Putamen (tissue), 1 donor: ENCODE measurements at regions not wholly inside any gene's neighbourhood (a gene's known extent, or its start where the extent isn't known, plus 50 kb on each side); places are given as distances from the start of the nearest gene placed in this dataset.
"Not testable (repeated sequence)": the region's sequence is repeated elsewhere in the genome, so short reads cannot be mapped to it uniquely, and the experiment has no call there.

ENCODE experiments used
- DNase-seq: peaks from one replicate; pipeline ENCODE4 v3.0.0-alpha.2; 2016; ENCODE audit warnings: low spot score

DNA sequence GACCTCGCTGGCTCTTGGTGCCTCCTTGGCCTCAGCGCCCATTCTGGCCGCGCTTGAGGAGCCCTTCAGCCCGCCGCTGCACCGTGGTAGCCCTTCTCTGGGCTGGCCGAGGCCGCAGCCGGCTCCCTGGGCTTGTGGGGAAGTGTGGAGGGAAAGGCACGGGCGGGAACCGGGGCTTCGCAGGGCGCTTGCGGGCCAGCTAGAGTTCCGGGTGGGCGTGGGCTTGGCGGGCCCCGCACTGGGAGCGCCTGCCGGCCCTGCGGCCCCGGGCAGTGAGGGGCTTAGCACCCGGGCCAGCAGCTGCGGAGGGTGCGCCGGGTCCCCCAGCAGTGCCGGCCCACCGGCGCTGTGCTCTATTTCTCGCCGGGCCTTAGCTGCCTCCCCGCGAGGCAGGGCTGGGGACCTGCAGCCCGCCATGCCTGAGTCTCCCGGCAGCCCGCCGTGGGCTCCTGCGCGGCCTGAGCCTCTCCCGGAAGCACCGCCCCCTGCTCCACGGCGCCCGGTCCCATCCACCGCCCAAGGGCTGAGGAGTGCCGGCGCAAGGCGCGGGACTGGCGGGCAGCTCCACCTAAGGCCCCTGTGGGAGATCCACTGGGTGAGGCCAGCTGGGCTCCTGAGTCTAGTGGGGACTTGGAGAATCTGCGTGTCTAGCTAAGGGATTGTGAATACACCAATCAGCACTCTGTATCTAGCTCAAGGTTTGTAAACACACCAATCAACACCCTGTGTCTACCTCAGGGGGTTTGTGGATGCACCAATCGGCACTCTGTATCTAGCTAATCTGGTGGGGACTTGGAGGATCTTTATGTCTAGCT lies 141.1 kb downstream of the SLCO4C1 start:
- DNase-seq: not testable (repeated sequence)

DNA sequence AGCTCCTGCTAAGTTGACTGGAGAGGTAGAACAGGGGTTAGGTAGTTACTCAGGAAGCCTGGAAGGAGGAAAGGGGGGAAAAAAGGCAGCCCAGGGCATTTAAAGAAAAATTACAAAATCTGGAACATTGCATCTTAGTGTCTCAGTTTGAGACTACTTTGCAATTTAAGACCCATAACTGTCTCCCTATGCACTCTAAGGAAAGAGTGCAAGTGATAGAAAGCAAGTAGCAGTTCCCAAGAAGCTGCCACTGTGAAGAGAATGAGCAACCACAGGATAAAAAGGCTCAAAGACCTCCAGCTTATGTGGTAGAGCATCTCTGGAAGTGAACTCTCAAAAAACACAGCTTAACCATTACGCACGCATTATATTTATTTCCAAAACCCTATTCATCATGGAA lies 141.8 kb downstream of the SLCO4C1 start:
- DNase-seq: no peak

DNA sequence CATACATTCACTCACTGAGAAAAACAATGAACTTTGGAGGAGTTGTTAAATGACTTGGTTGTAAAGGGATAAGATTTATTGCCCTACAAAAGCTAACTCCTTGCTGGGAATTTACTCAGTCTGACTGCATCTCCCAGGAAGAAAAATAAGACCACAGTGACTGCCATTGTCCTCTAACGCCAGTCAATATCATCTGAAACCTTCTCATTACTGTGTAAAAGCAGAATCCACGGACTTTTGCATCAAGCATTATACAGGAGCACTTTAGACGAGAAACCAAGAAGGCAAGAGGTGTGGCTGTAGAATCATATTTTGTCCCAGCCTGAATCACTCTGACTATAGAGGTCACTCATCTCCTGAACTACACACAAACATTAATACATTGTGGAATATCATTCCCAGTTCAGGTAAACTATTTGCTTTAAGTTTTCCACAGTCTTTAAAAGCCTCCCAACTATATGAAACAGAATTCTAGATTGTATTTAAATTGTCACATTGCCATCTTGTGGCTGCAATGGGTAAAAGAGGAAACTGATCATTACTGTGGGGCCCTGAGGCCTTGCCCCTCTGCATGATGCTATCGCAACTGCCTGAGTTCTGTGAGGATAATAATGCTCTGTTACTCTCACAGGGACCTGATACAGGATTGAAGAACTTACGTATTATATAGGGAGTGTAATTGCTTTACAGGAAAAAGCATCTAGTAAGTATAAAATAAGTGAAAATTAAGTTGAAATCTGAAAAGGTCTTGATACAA lies 142.9 kb downstream of the SLCO4C1 start:
- DNase-seq: peak; percentile 14

DNA sequence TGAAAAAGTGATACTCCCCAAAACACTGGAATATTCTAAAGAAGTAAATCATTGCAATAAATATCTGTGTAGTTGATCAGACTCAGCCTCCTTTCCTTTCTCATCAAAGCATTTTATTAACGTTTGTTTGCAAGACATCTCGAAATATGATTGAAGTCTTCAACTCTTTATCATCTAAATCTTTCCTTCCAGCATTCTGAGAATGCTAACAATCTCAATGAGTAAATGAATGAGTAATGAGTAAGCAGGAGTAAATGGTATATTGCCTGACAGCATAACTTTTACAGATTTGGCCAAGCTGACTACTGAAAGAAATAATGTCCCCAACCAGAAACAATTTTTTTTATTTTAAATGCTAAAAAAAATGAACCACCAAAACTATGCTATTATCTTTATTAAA lies 157.1 kb downstream of the SLCO4C1 start:
- no peak for DNase-seq

DNA sequence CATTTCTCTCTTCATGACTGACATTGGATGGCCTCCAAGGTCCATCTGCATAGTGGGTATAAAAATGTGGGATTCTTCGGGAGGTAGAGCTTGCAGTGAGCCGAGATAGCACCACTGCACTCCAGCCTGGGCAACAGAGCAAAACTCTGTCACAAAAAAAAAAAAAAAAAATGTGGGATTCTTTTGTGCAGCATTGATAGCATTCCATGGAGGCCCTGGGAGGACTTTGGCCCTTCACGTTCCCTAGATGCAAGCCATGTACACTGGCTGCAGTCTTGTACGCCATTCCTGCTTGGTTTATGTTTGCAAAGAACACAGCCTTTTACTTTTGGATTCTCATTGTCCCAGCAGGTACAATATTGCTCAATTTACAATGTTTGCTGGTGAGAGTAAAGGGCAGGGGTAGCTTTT lies 157.8 kb downstream of the SLCO4C1 start:
- DNase-seq: no peak

DNA sequence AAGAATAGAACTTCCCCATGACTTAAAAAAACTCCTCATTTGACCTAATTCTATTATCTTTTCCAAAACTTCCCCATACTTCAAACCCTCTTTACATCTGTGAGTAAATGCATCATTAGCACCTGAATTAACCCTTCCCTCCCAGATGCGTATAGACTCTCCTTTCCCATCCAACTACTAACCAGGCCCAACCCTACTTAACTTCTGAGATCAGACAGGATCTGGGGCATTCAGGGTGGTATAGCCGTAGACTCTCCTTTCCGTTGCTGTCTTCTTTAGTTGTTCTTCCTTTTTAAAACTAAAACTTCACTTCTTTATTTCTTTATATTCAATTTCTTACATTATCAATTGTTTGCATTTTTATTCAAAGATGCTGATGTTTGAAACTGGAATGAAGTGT lies 165.2 kb downstream of the SLCO4C1 start:
- no peak for DNase-seq

DNA sequence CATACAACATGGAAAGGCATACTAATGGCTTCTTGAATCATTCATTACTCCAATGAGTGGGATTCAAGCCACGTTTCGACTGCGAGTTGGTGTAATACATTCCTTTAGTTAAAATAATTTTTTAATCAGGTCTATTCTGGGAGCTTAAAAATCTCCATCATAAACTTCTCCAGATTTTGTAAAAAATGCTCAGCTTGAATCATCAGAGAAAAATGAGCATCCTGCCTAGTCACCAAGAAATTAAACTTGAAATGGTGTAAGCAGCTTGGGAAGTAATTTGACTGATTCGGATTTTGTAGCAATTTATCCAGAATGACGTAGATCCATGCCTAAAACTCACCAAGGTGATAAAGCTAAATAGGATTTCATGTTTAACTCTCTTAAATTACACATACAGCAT lies 165.7 kb downstream of the SLCO4C1 start:
- DNase-seq: no peak

DNA sequence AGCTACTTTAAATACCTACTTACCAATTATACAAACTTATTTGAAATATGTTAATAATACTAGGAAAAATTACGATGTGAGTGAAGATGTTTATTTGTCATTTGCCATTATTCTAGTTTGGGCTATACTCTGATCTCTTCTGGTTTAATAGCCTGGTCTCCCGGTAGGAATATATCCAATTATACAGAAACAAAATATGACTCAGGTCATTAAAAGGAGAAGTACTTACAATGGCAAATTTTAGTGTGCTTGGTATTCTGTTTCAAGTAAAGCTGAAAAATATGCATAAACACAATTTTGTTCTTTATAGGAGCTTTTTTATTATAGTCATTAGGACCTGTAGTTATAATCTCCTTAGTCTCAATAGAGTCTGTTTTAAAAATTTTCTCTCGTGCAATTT lies 176.8 kb downstream of the SLCO4C1 start:
- DNase-seq: no peak

DNA sequence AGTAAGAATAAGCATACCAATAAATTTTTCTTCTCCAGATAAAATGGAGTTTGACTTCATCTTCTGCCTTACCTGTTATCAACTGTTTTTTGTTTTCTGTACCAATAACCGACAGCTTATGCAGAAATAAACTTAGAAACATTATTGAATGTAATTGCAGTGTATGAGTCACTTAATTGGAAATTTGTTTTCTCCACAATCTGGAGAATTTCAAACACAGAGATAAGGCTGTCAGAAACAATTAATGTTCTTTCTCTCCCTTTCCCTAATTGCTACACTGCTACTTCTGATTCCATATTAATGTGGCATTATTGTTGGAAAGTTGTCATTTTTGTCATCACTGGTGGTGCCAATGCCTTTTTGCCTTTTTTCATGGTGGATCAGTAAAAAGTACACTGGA lies 180.3 kb downstream of the SLCO4C1 start:
- DNase-seq: no peak

DNA sequence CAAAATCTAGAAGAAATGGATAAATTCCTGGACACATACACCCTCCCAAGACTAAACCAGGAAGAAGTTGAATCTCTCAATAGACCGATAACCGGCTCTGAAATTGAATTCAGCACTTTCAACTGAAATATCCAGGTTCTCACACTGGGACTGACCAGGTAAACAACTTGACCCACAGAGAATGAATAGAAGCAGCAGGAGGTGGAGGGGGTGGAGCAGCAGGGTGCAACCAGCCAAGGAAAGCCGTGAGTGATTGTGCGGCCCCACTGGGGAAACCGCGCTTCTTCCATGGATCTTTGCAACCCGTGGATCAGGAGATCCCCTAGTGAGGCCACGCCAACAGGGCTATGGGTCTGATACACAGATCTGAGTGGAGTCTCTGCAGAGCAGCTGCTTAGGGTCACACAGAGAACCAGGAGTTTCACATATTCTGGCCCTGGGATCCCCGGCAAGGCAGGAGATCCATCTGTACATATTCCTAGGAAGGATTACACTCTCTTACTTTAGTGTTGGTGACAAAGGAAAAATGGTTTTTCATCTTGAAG lies 181.5 kb downstream of the SLCO4C1 start:
- DNase-seq: no peak

DNA sequence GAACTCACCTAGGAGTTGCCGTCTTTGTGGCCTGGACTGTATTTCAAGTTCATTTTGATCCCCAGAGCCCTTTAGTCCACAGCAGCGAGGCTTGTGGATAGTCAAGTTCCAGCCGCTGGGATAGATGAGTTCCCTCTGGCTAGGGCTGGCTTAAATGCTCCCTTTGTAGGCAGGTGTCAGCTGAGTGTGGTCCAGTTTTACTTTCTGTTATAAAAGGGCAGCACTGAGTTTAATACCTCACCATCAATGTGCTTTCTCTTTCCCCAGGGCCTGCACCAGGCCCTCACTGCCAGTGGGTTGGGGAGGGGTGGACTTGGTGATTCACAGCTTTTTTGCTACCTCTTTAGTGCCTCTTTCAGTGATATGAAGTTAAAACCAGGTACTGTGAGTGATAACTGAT lies 188.2 kb downstream of the SLCO4C1 start:
- no peak for DNase-seq

DNA sequence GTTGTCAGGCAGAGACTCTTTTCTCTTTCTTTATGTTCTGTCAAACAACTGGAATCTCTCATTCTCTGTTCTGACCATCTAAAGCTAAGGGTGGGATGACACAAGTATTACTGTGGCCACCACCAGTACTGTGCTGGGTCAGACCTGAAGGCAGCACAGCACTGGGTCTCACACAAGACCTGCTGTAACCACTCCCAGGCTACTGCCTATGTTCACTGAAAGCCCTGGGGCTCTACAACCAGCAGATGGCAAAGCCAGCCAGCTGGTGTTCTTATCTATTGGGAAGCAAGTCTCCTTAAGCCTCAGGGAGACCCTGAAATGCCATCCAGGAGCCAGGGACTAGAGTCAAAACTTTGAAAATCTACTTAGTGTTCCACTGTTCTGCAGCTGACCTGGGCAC lies 189.5 kb downstream of the SLCO4C1 start:
- no peak for DNase-seq

DNA sequence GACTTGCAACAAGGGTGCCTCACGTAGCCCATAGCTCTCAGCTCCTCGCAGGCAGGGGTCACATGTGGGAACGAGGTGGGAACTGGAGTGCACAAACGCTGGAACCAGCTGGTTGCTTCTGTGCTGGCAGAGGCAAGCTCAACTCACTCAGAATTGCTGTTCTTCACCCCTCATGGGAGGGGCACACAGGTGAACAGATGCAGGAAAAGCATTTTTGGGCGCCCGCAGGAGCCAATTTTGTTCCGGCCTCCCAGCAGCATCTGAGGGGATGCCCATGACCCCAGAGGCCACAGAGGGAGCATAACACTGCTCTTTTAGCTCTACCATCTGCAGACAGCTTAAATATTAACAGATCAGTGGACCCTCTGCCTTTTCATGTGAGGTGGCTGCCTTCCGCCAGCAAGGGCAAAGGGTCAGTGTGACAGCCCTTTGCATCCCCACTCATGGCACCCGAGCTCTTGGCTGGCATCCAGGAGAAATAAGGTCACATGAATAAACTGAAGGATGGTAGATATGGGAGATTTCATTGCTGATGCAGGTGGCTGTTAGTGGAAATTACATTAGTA lies 196.2 kb downstream of the SLCO4C1 start:
- no peak for DNase-seq

DNA sequence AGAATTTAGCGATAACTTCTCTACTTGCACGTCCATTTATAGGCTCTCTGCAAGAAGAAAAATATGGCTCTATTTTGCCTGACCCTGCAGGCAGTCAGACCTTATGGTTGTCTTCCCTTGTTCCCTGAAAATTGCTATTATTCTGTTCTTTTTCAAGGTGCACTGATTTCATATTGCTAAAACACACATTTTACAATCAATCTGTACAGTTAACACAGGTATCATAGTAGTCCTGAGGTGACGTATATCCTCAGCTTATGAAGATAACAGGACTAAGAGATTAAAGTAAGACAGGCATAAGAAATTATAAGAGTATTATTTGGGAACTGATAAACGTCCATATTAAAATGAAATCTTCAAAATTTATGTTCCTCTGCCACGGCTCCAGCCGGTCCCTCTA lies 197.0 kb downstream of the SLCO4C1 start:
- DNase-seq: not testable (repeated sequence)

DNA sequence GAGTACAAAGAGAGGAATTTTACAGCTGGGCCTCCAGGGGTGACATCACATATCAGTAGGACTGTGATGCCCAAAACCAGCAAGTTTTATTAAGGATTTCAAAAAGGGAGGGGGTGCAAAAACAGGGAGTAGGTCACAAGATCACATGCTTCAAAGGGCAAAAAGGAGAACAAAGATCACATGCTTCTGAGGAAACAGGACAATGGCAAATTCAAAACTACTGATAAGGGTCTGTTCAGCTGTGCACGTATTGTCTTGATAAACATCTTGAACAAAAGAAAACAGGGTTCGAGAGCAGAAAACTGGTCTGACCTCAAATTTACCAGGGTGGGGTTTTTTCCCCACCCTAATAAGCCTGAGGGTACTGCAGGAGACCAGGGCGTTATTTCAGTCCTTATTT lies 197.5 kb downstream of the SLCO4C1 start:
- not testable (repeated sequence) for DNase-seq

DNA sequence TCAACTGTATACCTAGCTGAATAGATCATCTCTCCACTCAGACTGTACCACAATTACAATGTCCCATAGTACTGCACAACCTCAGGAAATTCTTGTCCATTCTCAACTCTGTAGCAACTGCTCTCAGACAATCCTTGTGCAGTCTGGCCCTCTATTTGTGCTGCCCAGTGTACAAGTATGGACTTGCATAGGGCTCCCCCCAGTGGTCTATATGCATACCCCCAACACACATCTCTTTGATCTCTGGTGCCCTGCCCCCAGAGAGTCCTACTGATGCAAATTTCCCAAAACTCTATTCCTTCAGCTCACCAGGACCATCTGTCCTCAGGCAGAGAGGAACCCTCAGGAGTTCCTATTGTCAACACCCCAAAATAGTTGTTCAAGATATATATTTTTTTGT lies 205.3 kb downstream of the SLCO4C1 start:
- DNase-seq: no peak

DNA sequence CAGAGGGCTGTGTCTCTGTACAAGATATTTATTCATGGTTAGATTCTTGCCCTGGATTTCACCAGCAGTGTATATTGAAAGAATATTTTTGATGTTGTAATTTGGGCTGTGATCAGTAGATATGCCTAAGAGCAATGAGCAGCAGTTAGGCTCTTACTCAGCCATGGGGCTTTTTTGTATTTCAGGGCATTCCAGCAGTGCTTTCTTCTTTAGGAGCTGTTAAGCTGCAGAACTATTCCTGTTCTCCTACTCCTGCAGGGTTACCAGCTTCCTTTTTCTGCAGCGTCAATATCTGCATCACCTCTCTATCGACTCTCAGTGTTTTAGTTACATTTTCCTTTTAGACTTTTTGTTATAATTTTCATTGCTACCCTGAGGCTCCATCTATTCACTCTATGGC lies 206.2 kb downstream of the SLCO4C1 start:
- no peak for DNase-seq

DNA sequence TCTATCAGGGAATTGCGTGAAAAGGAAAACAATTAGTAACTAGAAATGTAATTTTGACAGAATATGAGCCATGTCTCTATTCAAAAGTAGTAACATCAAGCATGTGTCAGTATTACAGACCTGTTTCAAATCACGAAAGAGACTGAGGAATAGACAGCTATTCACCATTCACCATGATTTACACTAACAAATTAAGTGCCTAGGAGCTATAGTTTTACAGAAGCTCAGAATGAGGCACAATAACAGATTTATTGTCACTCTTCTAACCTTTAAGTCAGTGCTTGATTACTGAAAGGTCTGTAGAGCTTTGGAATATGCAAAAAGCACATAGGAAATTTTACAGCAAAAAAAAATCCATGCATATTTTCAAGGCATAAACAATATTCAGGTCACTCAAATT lies 208.2 kb downstream of the SLCO4C1 start:
- DNase-seq: no peak

DNA sequence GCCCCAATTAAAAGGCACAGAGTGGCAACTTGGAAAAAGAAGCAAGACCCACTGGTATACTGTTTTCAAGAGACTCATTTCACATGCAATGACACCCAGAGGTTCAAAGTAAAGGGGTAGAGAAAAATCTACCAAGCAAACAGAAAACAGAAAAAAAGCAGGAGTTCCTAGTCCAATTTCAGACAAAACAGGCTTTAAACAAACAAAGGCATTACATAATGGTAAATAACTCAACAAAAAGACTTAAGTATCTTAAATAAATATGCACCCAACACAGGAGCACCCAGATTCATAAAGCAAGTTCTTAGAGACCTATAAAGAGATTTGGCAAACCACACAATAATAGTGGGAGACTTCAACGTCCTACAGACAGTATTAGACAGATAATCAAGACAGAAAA lies 215.8 kb downstream of the SLCO4C1 start:
- DNase-seq: no peak

DNA sequence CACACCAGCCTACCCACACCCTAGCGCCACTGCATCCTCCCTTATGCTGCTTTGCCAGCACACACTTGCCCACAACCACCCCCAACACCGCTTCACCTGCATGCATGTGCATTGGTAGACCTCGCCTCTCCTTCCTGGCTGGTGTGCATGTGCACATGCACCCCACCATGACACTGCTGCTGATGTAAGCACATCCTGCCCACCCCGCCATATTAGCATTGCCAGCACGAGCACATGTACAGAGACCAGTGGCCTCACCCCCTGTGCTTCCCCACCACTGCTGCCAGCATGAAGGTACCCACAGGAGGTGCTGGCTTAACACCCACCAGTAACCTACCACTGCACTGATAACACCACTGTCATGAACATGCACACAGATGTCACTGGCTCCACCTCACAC lies 218.2 kb downstream of the SLCO4C1 start:
- no peak for DNase-seq

DNA sequence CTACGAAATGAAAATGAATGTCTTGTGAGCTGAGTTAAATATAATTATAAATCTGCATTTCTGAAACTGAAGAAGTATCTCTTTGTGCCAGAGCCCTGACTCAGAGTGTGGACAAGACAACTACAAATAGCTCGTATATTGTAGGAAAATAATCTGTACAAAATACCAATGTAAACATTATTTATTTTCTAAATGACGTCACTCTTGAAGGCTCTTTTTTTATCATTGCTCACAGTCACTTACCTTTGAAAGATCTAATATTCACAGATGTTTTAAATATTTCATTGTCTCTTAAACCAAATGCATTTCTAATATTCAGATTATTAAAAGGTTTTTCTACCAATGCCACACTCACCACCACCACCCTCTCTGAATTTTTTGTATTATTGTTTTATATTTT lies 226.1 kb downstream of the SLCO4C1 start:
- no peak for DNase-seq

DNA sequence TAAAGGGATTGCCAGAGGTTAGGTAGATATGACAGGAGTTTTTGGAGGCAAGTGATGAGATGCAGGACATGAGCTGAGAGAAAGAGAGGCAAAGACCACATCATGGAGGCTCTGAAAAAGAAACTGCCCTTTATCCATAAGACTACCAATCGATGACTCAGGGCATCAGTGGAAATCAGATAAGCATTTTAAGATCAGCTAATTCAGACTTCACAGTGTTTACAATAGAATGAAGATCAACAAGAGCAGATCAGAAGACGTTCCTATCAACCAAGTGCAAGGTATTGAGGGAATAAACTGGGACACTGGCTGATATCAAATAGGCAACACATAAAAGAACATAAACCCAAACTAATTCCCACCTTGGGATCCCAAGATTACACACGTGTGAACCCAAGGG lies 227.2 kb downstream of the SLCO4C1 start:
- no peak for DNase-seq

DNA sequence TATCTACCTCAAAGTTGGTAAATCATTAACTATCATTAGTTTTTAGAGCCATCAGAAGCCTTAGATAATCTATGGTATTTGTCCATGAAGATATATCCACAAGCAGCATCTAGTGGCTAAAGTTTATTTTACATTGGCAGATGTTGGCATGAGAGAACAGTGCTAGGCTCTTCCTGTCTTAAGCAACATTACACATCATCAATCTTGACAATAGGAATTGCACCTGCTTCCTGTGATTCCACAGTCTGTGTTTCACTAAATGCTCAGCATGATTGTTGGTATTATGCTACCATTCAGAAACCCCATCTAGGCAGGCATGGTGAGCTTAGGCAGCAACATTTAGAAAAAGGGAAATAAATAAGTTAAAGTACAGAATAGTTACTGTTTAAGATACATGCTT lies 246.6 kb downstream of the SLCO4C1 start:
- no peak for DNase-seq
